OCI-LY3 (cell line): ENCODE measurements at regions not wholly inside any gene's neighbourhood (a gene's known extent, or its start where the extent isn't known, plus 50 kb on each side); places are given as distances from the start of the nearest gene placed in this dataset.

ENCODE experiments used
- H2AFZ ChIP-seq: fragments of 200-600, 300-600 bp; shearing (Covaris generic); 2 replicates; pipeline ENCODE4 v1.6.0; 2014; ENCODE audit warnings: antibody characterized with exemption, low read depth, low read length
- H3K27ac ChIP-seq: fragments of 200-600, 300-600 bp; sonication (generic); 2 replicates; pipeline ENCODE4 v1.5.1; 2014; ENCODE audit warnings: mild to moderate bottlenecking, low read length, moderate library complexity, mixed read lengths
- H3K27me3 ChIP-seq: fragments of 200-600, 300-600 bp; sonication (generic); 2 replicates; pipeline ENCODE4 v1.6.1; 2014; ENCODE audit warnings: low read depth, low read length, mixed read lengths
- H3K36me3 ChIP-seq: fragments of 200-600, 300-600 bp; sonication (generic); replicated peaks from 2 replicates; pipeline ENCODE3; 2014; ENCODE audit warnings: low read depth, low read length, mixed read lengths
- H3K4me1 ChIP-seq: fragments of 300-600, 200-600 bp; sonication (generic); 2 replicates; pipeline ENCODE4 v1.6.1; 2014; ENCODE audit warnings: low read length, mixed read lengths
- H3K4me2 ChIP-seq: fragments of 200-600, 300-600 bp; sonication (generic); 2 replicates; pipeline ENCODE4 v1.6.1; 2014; ENCODE audit warnings: low read length, mixed read lengths
- H3K4me3 ChIP-seq: fragments of 300-600, 200-600 bp; sonication (generic); 2 replicates; pipeline ENCODE4 v1.5.1; 2014; ENCODE audit warnings: antibody characterized with exemption, mild to moderate bottlenecking, low read length, moderate library complexity
- H3K79me2 ChIP-seq: fragments of 300-600, 200-600 bp; shearing (Covaris generic); 2 replicates; pipeline ENCODE4 v1.6.1; 2014; ENCODE audit warnings: mild to moderate bottlenecking, low read length, mixed read lengths
- H3K9ac ChIP-seq: fragments of 300-600, 200-600 bp; shearing (Covaris generic); 2 replicates; pipeline ENCODE4 v1.6.0; 2014; ENCODE audit warnings: mild to moderate bottlenecking, low read length, moderate library complexity
- H3K9me3 ChIP-seq: fragments of 200-600, 300-600 bp; shearing (Covaris generic); 2 replicates; pipeline ENCODE4 v1.6.1; 2014; ENCODE audit warnings: low read length, mixed read lengths; ENCODE audit not compliant: insufficient read depth
- H4K20me1 ChIP-seq: fragments of 200-600, 300-600 bp; sonication (generic); 2 replicates; pipeline ENCODE4 v1.6.1; 2016; ENCODE audit warnings: low read length, mixed read lengths; ENCODE audit not compliant: insufficient read depth
- EZH2phosphoT487 ChIP-seq: fragments of 200-600 bp; shearing (Covaris generic); IDR thresholded peaks from 2 replicates; pipeline ENCODE4 v1.6.1; 2018; ENCODE audit warnings: antibody characterized with exemption, mixed run types, low read depth
- TF ChIP-seq, protein P1 (sequence below): fragments of 200-600, 300-600 bp; sonication (generic); IDR thresholded peaks from 2 replicates; pipeline ENCODE4 v1.5.1; 2014; ENCODE audit warnings: antibody characterized with exemption, low read length, low read depth

DNA sequence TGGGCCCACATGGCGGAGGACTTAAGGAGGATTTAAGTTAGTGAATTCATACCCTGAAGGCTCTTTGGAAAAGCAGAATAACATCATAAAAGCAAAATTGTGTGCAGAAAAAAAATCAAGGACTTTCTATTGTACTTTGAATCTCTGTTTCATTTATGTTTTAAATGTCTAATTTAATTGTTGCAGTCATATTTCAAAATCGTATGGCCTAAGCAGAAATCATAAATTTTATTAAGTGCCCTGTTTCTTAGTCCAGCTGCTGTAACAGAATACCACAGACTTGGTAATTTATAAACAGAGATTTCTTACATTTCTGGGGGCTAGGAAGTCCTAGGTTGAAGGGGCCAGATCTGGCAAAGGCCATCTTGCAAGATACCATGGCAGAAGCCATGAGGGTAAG is 555.6 kb downstream of the LTN1 start:
- Histone ChIP-seq H3K27ac (no peak overlapping the region), H3K79me2 (no peaks in the 10 kb centered on the region)
- TF ChIP-seq, protein P1, sequence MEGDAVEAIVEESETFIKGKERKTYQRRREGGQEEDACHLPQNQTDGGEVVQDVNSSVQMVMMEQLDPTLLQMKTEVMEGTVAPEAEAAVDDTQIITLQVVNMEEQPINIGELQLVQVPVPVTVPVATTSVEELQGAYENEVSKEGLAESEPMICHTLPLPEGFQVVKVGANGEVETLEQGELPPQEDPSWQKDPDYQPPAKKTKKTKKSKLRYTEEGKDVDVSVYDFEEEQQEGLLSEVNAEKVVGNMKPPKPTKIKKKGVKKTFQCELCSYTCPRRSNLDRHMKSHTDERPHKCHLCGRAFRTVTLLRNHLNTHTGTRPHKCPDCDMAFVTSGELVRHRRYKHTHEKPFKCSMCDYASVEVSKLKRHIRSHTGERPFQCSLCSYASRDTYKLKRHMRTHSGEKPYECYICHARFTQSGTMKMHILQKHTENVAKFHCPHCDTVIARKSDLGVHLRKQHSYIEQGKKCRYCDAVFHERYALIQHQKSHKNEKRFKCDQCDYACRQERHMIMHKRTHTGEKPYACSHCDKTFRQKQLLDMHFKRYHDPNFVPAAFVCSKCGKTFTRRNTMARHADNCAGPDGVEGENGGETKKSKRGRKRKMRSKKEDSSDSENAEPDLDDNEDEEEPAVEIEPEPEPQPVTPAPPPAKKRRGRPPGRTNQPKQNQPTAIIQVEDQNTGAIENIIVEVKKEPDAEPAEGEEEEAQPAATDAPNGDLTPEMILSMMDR, result no peak
- no peak for TF ChIP-seq EZH2phosphoT487

DNA sequence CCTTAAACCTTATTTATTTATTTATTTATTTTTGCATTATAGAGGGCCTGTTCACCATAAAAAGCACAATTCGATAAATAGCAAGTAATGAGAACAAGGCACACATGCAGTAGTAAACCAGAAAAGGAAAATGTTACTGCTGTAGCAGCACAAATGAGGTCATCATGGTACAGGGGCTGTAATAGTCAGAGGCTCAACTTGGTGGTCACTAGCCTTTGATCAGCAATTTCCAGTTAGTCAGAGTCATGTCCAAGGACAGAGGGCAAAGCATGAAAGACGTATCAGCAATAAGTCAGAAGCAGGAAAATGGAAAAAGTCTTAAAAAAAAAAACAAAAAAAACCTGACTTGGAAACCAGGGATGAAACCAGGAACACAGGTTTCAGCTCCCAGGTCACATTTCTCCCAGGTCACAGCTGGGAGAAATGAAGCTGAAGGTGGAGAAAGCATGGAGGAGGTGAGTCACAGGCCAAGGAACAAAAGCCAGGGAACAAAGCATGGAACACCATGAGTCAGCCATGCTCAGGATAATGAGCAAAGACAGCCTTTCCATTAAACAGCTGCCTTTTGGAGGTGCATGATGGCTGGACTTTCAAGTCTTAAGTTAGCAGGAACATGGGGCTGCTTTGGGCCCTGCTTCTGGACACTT is 556.3 kb downstream of the LTN1 start:
- no peak overlapping the region for H3K27ac ChIP-seq
- H2AFZ ChIP-seq, result no peak overlapping the region
- H3K27me3 ChIP-seq, result no peaks in the 10 kb centered on the region

More for the DNA sequence above, 555.6 kb downstream of the LTN1 start:
- Histone ChIP-seq H3K36me3 (no peaks in the 10 kb centered on the region), H3K4me1 (no peaks in the 10 kb centered on the region), H3K27me3 (no peaks in the 10 kb centered on the region), H4K20me1 (no peaks in the 10 kb centered on the region), H3K4me3 (no peak overlapping the region), H2AFZ (no peak overlapping the region), H3K9me3 (no peaks in the 10 kb centered on the region), H3K9ac (no peak overlapping the region), H3K4me2 (no peak overlapping the region)

DNA sequence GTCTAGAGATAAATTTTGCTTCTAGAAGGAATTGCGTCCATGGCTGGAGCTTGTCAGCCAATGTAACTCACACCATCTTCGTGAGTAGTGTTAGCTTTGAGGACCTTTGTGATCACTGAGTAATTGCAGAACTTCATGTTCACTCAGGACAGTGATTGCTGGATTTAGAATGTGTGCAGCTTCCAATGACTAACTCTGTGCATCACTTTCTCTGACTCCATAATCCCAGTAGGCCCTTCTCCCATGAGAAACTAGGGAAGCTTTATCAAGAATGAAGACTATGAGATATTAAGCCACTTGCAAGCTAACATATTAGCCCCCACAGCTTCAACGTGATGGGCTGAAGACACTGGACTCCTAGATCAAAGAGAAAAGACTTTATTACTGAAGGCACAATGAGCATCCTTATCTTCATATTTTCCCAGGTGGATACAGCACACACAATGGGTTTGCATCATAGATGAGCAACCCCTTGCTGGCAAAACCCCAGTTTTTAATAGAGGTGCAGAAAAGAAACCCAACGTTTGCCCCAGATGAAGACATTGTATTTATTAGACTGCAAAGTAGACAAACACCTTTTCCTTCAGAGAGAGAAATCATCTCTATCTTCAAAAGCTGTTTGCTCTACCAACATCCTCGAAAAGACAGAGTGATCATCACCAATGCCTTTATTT is 561.0 kb downstream of the LTN1 start:
- no peak overlapping the region for H2AFZ ChIP-seq
- TF ChIP-seq, protein P1, result no peak
- TF ChIP-seq EZH2phosphoT487, result no peak
- no peak overlapping the region for H3K4me3 ChIP-seq
- no peaks in the 10 kb centered on the region for H4K20me1 ChIP-seq
- no peaks in the 10 kb centered on the region for H3K36me3 ChIP-seq
- H3K27ac ChIP-seq, result no peak overlapping the region
- no peaks in the 10 kb centered on the region for H3K9me3 ChIP-seq
- H3K79me2 ChIP-seq, result no peaks in the 10 kb centered on the region
- no peaks in the 10 kb centered on the region for H3K27me3 ChIP-seq
- no peak overlapping the region for H3K4me2 ChIP-seq
- no peaks in the 10 kb centered on the region for H3K4me1 ChIP-seq
- no peak overlapping the region for H3K9ac ChIP-seq

More for the DNA sequence above, 556.3 kb downstream of the LTN1 start:
- Histone ChIP-seq H4K20me1 (no peaks in the 10 kb centered on the region), H3K79me2 (no peaks in the 10 kb centered on the region), H3K4me2 (no peak overlapping the region), H3K9ac (no peak overlapping the region), H3K4me3 (no peak overlapping the region), H3K4me1 (no peaks in the 10 kb centered on the region), H3K36me3 (no peaks in the 10 kb centered on the region), H3K9me3 (no peaks in the 10 kb centered on the region)
- no peak for TF ChIP-seq EZH2phosphoT487
- TF ChIP-seq, protein P1, result no peak

GRCh38 chr21:28431022-28431421 is 561.7 kb downstream of the LTN1 start:
- H3K4me2 ChIP-seq, result no peak overlapping the region
- H2AFZ ChIP-seq, result no peak overlapping the region
- H3K9ac ChIP-seq, result no peak overlapping the region
- no peaks in the 10 kb centered on the region for H3K4me1 ChIP-seq
- H3K9me3 ChIP-seq, result no peaks in the 10 kb centered on the region
- no peaks in the 10 kb centered on the region for H3K36me3 ChIP-seq
- H3K4me3 ChIP-seq, result no peak overlapping the region
- H3K27me3 ChIP-seq, result no peaks in the 10 kb centered on the region
- no peaks in the 10 kb centered on the region for H4K20me1 ChIP-seq
- H3K79me2 ChIP-seq, result no peaks in the 10 kb centered on the region
- TF ChIP-seq, protein P1, result no peak
- TF ChIP-seq EZH2phosphoT487, result no peak
- no peak overlapping the region for H3K27ac ChIP-seq
